Kidney (tissue), 13 donors: ENCODE measurements at regions not wholly inside any gene's neighbourhood (a gene's known extent, or its start where the extent isn't known, plus 50 kb on each side); places are given as distances from the start of the nearest gene placed in this dataset.

Source experiments
- DNase-seq, 5 donors: peaks; one replicate each; pipeline ENCODE4 v3.0.0-alpha.2; 2013 to 2020
- FAIRE-seq: peaks from 2 replicates; lab custom pipeline; 2012; peaks lifted over from hg19 to GRCh38; lab: Jason Lieb, UNC
- H3K27ac ChIP-seq, 2 donors: one replicate each; pipeline ENCODE4 v1.7.0; 2013; ENCODE audit warnings: low read depth in 2 of 2, low read length in 2 of 2, inconsistent platforms in 1 of 2
- H3K27me3 ChIP-seq: one replicate; pipeline ENCODE4 v1.7.1; 2013; ENCODE audit warnings: low read length, inconsistent platforms; ENCODE audit not compliant: control insufficient read depth, insufficient read depth
- H3K36me3 ChIP-seq, 3 donors: one replicate each; pipeline versions ENCODE4 v1.7.0 to v1.7.1; 2013; ENCODE audit warnings: low read length in 3 of 3, control low read depth in 1 of 3, inconsistent platforms in 1 of 3; ENCODE audit not compliant: insufficient read depth in 3 of 3, control insufficient read depth in 2 of 3
- H3K4me1 ChIP-seq, 3 donors: one replicate each; pipeline versions ENCODE4 v1.7.0 to v1.7.1; 2013; ENCODE audit warnings: low read length in 3 of 3, inconsistent platforms in 1 of 3, low read depth in 1 of 3; ENCODE audit not compliant: control insufficient read depth in 2 of 3, insufficient read depth in 2 of 3
- H3K4me3 ChIP-seq, 3 donors: one replicate each; pipeline versions ENCODE4 v1.7.0 to v1.8.1; 2013; ENCODE audit warnings: low read length in 3 of 3, control low read depth in 1 of 3, inconsistent platforms in 1 of 3
- H3K9ac ChIP-seq, 3 donors: one replicate each; pipeline versions ENCODE4 v1.7.0 to v1.7.1; 2013; ENCODE audit warnings: low read length in 3 of 3, control low read depth in 1 of 3, inconsistent platforms in 1 of 3
- H3K9me3 ChIP-seq, 3 donors: one replicate each; pipeline versions ENCODE4 v1.7.0 to v1.7.1; 2013; ENCODE audit warnings: low read length in 3 of 3, control low read depth in 1 of 3, inconsistent platforms in 1 of 3; ENCODE audit not compliant: control insufficient read depth in 2 of 3, insufficient read depth in 1 of 3
- intact Hi-C: fragments of 100-400 bp; cut with DNase I; formaldehyde crosslinking; loops from one replicate; pipeline ENCODE4 v1.11.1; 2022
- TF ChIP-seq, protein P1 (sequence below): IDR thresholded peaks from 3 replicates; pipeline ENCODE4 v1.5.1; 2012; ENCODE audit warnings: mild to moderate bottlenecking, moderate library complexity, borderline replicate concordance; ENCODE audit not compliant: insufficient read depth; ENCODE audit errors: extremely low read depth
- donor health status: control.
- donor health status: control.
- donor health status: control.
- donor health status: control.
- donor health status: control.
- donor health status: DM: yes; HTN: yes; CAD: no.
- donor health status: Normal renal cell carcinoma (clear cell type).

GRCh38 chr6:113755449-113756289 lies 101.5 kb upstream of the MARCKS start:
- no peak overlapping the region for H3K9ac ChIP-seq
- H3K9me3 ChIP-seq, result no peaks in the 10 kb centered on the region
- intact Hi-C loops, result no loop called here
- H3K36me3 ChIP-seq, result no peaks in the 10 kb centered on the region
- no peak overlapping the region for H3K27ac ChIP-seq
- H3K4me3 ChIP-seq, result no peak overlapping the region
- TF ChIP-seq, protein P1, sequence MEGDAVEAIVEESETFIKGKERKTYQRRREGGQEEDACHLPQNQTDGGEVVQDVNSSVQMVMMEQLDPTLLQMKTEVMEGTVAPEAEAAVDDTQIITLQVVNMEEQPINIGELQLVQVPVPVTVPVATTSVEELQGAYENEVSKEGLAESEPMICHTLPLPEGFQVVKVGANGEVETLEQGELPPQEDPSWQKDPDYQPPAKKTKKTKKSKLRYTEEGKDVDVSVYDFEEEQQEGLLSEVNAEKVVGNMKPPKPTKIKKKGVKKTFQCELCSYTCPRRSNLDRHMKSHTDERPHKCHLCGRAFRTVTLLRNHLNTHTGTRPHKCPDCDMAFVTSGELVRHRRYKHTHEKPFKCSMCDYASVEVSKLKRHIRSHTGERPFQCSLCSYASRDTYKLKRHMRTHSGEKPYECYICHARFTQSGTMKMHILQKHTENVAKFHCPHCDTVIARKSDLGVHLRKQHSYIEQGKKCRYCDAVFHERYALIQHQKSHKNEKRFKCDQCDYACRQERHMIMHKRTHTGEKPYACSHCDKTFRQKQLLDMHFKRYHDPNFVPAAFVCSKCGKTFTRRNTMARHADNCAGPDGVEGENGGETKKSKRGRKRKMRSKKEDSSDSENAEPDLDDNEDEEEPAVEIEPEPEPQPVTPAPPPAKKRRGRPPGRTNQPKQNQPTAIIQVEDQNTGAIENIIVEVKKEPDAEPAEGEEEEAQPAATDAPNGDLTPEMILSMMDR, result no peak
- H3K27me3 ChIP-seq, result no peaks in the 10 kb centered on the region
- no peaks in the 10 kb centered on the region for H3K4me1 ChIP-seq
- no peak for DNase-seq
- FAIRE-seq, result no peak

DNA sequence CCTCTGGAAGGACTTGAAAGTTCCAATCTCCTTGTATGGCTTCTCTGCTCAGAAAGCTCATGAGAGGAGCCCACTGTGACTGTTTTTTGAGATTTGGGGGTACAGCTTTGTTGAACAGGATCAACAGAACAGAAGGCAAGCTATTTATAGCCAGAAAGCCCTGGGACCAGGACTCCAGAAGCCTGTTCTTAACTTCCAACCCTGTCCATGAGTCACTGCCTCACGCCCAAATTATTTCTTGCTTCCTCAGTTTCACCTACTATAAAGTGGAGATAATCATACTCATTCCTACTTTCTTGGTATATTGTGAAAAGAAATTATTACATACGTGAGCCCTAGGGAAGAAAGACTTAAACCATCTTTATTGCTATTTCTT lies 100.9 kb upstream of the MARCKS start:
- H3K36me3 ChIP-seq, result no peaks in the 10 kb centered on the region
- H3K9ac ChIP-seq, result no peak overlapping the region
- H3K27ac ChIP-seq, result no peak overlapping the region
- no peaks in the 10 kb centered on the region for H3K27me3 ChIP-seq
- FAIRE-seq, result no peak
- intact Hi-C loops, result no loop called here
- no peaks in the 10 kb centered on the region for H3K9me3 ChIP-seq
- no peaks in the 10 kb centered on the region for H3K4me1 ChIP-seq
- no peak overlapping the region for H3K4me3 ChIP-seq
- TF ChIP-seq, protein P1, result no peak
- no peak for DNase-seq

- intact Hi-C loops, result no loop called here
- TF ChIP-seq, protein P1, result no peak
These were observed 98.9 kb upstream of the MARCKS start for GRCh38 chr6:113758214-113758613.

More at GRCh38 chr6:113758214-113758613, 98.9 kb upstream of the MARCKS start:
- H3K4me3 ChIP-seq, result no peak overlapping the region
- no peaks in the 10 kb centered on the region for H3K36me3 ChIP-seq
- H3K9ac ChIP-seq, result no peak overlapping the region
- DNase-seq (no peak), FAIRE-seq (no peak)
- no peak overlapping the region for H3K27ac ChIP-seq
- H3K4me1 ChIP-seq, result no peaks in the 10 kb centered on the region
- H3K27me3 ChIP-seq, result no peaks in the 10 kb centered on the region
- no peaks in the 10 kb centered on the region for H3K9me3 ChIP-seq
